Adrenal gland (tissue), 5 donors: ENCODE measurements at regions not wholly inside any gene's neighbourhood (a gene's known extent, or its start where the extent isn't known, plus 50 kb on each side); places are given as distances from the start of the nearest gene placed in this dataset.

Experiments used
- POLR2A ChIP-seq, 2 donors: fragments of 450-650 bp; IDR thresholded peaks; one replicate each; pipeline ENCODE4 v1.6.1; 2017; ENCODE audit warnings: antibody characterized with exemption in 2 of 2, mild to moderate bottlenecking in 2 of 2, moderate library complexity in 1 of 2
- TF ChIP-seq, protein P1 (sequence below), 6 experiments: fragments of 450-650 bp in 4 of 6; fragments of 200-600 bp in 2 of 6; sonication (generic) in 1 of 6; IDR thresholded peaks; 1 replicate in 5 of 6; 2 replicates in 1 of 6; pipeline versions ENCODE4 v1.5.1 to v1.8.0; 2016 to 2021; ENCODE audit warnings: antibody characterized with exemption in 6 of 6, mild to moderate bottlenecking in 2 of 6, moderate library complexity in 1 of 6
- donor health status: DM: no; HTN: no; CAD: no.

DNA sequence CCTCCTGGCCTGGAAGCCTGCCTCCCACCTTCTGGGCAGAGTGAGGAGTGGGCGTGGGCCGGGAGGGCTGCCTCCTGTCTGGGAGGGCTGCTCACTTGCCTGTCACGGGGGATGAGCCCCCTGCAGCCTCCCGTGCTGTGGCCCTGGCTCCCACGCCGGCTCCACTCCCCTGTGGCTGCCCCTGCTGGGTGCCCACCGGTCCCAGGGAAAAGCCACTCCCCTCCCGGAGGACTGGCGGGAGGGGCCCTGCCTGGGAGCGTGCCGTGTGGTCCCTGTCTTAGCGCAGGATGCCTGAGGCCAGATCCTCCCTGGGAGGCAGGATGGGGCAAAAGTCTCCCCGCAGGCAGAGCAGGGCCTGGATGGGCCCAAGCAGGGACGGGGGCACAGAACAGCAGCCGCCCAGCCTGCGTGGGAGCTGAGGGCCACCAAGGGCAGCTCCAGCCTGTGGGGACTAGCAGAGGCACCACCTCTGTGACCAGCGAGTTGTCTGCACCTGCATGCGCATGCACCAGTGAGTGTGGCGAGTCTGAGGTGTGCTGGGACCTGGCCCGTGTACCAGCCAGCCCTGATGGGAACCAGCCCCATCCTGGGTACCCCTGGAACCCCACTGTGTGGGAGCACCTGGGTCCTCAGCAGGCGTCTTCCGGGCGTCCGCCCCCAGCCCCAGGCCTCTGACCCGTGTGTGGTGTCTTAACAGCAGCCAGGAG, 339.9 kb downstream of the SEC14L1 start:
- TF ChIP-seq, protein P1, sequence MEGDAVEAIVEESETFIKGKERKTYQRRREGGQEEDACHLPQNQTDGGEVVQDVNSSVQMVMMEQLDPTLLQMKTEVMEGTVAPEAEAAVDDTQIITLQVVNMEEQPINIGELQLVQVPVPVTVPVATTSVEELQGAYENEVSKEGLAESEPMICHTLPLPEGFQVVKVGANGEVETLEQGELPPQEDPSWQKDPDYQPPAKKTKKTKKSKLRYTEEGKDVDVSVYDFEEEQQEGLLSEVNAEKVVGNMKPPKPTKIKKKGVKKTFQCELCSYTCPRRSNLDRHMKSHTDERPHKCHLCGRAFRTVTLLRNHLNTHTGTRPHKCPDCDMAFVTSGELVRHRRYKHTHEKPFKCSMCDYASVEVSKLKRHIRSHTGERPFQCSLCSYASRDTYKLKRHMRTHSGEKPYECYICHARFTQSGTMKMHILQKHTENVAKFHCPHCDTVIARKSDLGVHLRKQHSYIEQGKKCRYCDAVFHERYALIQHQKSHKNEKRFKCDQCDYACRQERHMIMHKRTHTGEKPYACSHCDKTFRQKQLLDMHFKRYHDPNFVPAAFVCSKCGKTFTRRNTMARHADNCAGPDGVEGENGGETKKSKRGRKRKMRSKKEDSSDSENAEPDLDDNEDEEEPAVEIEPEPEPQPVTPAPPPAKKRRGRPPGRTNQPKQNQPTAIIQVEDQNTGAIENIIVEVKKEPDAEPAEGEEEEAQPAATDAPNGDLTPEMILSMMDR (IDR thresholded peaks at IDR 0.05) = no peak
- TF ChIP-seq POLR2A (IDR thresholded peaks at IDR 0.05) = no peak
